Mesenchymal stem cell (in vitro differentiated cells and primary cell): ENCODE measurements at regions not wholly inside any gene's neighbourhood (a gene's known extent, or its start where the extent isn't known, plus 50 kb on each side); places are given as distances from the start of the nearest gene placed in this dataset.

Experiments used
- DNase-seq: peaks from one replicate; pipeline ENCODE4 v3.0.0-alpha.2; 2013
- H2AFZ ChIP-seq: one replicate; pipeline ENCODE4 v1.6.1; 2013; ENCODE audit warnings: low read depth, mild to moderate bottlenecking, control low read depth, inconsistent platforms, low read length, moderate library complexity
- H2AK5ac ChIP-seq: 2 replicates; pipeline ENCODE4 v1.6.1; 2013; ENCODE audit warnings: low read length, moderate library complexity, mild to moderate bottlenecking, inconsistent platforms; ENCODE audit not compliant: severe bottlenecking
- H2BK120ac ChIP-seq: one replicate; pipeline ENCODE4 v1.6.1; 2013; ENCODE audit warnings: low read depth, mild to moderate bottlenecking, inconsistent platforms, low read length, moderate library complexity
- H2BK12ac ChIP-seq, 2 experiments: one replicate each; pipeline ENCODE4 v1.6.1; 2013; ENCODE audit warnings: inconsistent platforms in 2 of 2, low read length in 2 of 2, mild to moderate bottlenecking in 2 of 2, moderate library complexity in 2 of 2, control low read depth in 1 of 2
- H2BK15ac ChIP-seq: one replicate; pipeline ENCODE4 v1.6.1; 2013; ENCODE audit warnings: mild to moderate bottlenecking, low read depth, inconsistent platforms; ENCODE audit not compliant: poor library complexity, severe bottlenecking
- H2BK5ac ChIP-seq: 2 replicates; pipeline ENCODE4 v1.6.1; 2013; ENCODE audit warnings: low read depth, mild to moderate bottlenecking, low read length, control low read depth, inconsistent platforms; ENCODE audit not compliant: poor library complexity, severe bottlenecking
- H3K14ac ChIP-seq, 2 experiments: one replicate each; pipeline ENCODE4 v1.6.1; 2013; ENCODE audit warnings: inconsistent platforms in 2 of 2, low read length in 2 of 2, control low read depth in 1 of 2, mild to moderate bottlenecking in 1 of 2, moderate library complexity in 1 of 2
- H3K18ac ChIP-seq, 2 experiments: one replicate each; pipeline ENCODE4 v1.6.1; 2013; ENCODE audit warnings: inconsistent platforms in 2 of 2, low read length in 2 of 2, control low read depth in 1 of 2, low read depth in 1 of 2, mild to moderate bottlenecking in 1 of 2
- H3K23ac ChIP-seq, 2 experiments: one replicate each; pipeline ENCODE4 v1.6.1; 2013; ENCODE audit warnings: inconsistent platforms in 2 of 2, low read length in 2 of 2, mild to moderate bottlenecking in 2 of 2, moderate library complexity in 2 of 2, control low read depth in 1 of 2
- H3K27ac ChIP-seq: 2 replicates; pipeline ENCODE4 v1.5.1; 2013; ENCODE audit warnings: mild to moderate bottlenecking, moderate library complexity, low read length, control low read depth, inconsistent platforms; ENCODE audit not compliant: poor library complexity, severe bottlenecking
- H3K27me3 ChIP-seq, 2 experiments: 2 replicates each; pipeline versions ENCODE4 v1.6.1 to v1.7.0; 2013; ENCODE audit warnings: low read length in 2 of 2, mild to moderate bottlenecking in 2 of 2, moderate library complexity in 2 of 2, control low read depth in 1 of 2, inconsistent platforms in 1 of 2; ENCODE audit not compliant: control insufficient read depth in 1 of 2, insufficient read depth in 1 of 2
- H3K36me3 ChIP-seq, 2 experiments: 2 replicates each; pipeline versions ENCODE4 v1.6.1 to v1.7.0; 2013; ENCODE audit warnings: low read length in 2 of 2, control low read depth in 1 of 2, inconsistent platforms in 1 of 2, low read depth in 1 of 2, mild to moderate bottlenecking in 1 of 2; ENCODE audit not compliant: insufficient read depth in 2 of 2, control insufficient read depth in 1 of 2
- H3K4ac ChIP-seq, 2 experiments: one replicate each; pipeline ENCODE4 v1.6.1; 2013; ENCODE audit warnings: inconsistent platforms in 2 of 2, low read length in 2 of 2, mild to moderate bottlenecking in 2 of 2, moderate library complexity in 2 of 2, control low read depth in 1 of 2, low read depth in 1 of 2
- H3K4me1 ChIP-seq: 2 replicates; pipeline ENCODE4 v1.6.1; 2013; ENCODE audit warnings: low read depth, low read length, control low read depth; ENCODE audit not compliant: control insufficient read depth, insufficient read depth
- H3K4me2 ChIP-seq: 2 replicates; pipeline ENCODE4 v1.6.1; 2013; ENCODE audit warnings: low read length, mild to moderate bottlenecking, inconsistent platforms; ENCODE audit not compliant: poor library complexity, severe bottlenecking
- H3K4me3 ChIP-seq, 2 experiments: 2 replicates each; pipeline versions ENCODE4 v1.5.1 to v1.7.0; 2013; ENCODE audit warnings: low read length in 2 of 2, mild to moderate bottlenecking in 2 of 2, control low read depth in 1 of 2, low read depth in 1 of 2; ENCODE audit not compliant: insufficient read depth in 1 of 2
- H3K79me1 ChIP-seq: replicated peaks from 2 replicates; pipeline ENCODE4 v1.6.1; 2013; ENCODE audit warnings: mild to moderate bottlenecking, control low read depth, low read length, inconsistent platforms; ENCODE audit not compliant: poor library complexity, severe bottlenecking
- H3K9ac ChIP-seq: 2 replicates; pipeline ENCODE4 v1.7.0; 2013; ENCODE audit warnings: mild to moderate bottlenecking, low read length, moderate library complexity
- H3K9me3 ChIP-seq: 2 replicates; pipeline ENCODE4 v1.7.0; 2013; ENCODE audit warnings: mild to moderate bottlenecking, low read length; ENCODE audit not compliant: control insufficient read depth
- H4K8ac ChIP-seq: one replicate; pipeline ENCODE4 v1.6.1; 2013; ENCODE audit warnings: inconsistent platforms, mild to moderate bottlenecking, low read length, moderate library complexity
- H4K91ac ChIP-seq: one replicate; pipeline ENCODE4 v1.6.1; 2013; ENCODE audit warnings: mild to moderate bottlenecking, low read length, inconsistent platforms
- WGBS: methylation state at CpG from one replicate; pipeline ENCODE4 v1.1.7; 2013; ENCODE audit warnings: mixed read lengths; 5-methylcytosine and 5-hydroxymethylcytosine counted together

DNA sequence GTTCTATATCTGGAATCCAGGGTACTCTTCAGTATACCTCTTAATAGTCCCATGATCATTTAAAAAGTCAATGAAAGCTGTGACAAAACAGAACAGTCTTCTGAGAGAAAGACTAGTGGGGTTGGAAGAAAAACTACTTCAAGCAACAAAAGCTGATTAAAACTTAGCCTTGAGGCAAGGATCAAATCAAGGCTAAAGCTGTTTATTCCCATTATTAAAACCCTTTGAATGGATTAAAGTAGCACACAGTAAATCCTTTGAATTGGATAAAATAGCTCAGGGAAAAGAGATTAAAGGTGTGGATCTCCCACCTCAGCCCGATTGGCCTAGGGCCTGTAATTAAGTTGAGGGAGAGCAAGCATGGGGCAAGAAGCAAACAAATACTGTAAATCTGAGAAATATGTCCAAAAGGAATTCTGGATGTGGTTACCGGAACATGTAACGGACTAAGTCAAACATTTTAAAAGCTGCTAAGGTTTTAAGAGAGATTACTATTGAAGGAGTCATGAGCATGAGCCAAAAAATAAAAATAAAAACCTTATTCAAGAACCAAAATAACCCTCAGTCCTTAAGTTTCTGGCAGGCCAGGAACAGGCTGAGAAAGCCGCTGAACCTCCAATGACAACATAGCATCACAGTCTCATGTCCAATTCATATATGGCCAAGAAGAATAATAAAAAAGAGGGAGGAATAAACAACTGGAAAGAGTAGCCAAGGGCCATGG, 257.3 kb upstream of the NEIL3 start:
- Histone ChIP-seq H3K27ac (no peak overlapping the region), H4K8ac (no peak overlapping the region), H2BK15ac (no peak overlapping the region), H3K9ac (no peak overlapping the region), H3K4ac (no peak overlapping the region), H3K27me3 (no peaks in the 10 kb centered on the region), H3K4me2 (no peak overlapping the region), H4K91ac (no peak overlapping the region), H3K14ac (no peak overlapping the region), H2BK5ac (no peak overlapping the region), H3K23ac (no peak overlapping the region), H2AFZ (no peak overlapping the region), H2AK5ac (no peak overlapping the region), H3K9me3 (no peaks in the 10 kb centered on the region), H3K79me1 (no peaks in the 10 kb centered on the region), H2BK12ac (no peak overlapping the region), H3K4me1 (no peaks in the 10 kb centered on the region), H2BK120ac (no peak overlapping the region), H3K36me3 (no peaks in the 10 kb centered on the region), H3K4me3 (no peak overlapping the region), H3K18ac (no peak overlapping the region)
- 85% methylated on average over 3 of the region's 4 CpGs for WGBS
- no peak for DNase-seq

DNA sequence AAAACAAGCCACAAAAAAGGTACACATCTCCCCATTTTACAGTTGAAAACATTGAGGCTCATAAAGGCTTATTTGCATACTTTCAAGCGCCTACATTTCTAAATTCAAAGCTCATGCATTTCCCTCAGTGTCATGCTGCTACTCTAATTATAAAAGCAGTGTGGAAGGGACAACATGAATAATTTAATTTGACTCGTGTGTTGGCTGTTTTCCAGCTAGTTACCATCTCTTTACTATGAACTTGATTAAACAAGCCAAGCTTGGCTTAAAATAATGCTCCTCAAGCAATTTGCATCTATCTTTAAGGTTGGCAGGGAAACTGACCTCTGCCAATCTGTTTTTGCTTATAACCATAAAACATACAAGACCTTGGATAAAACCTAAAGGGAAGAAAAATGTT, 252.5 kb upstream of the NEIL3 start:
- H4K8ac ChIP-seq, result no peak overlapping the region
- no peak overlapping the region for H3K4ac ChIP-seq
- H2BK15ac ChIP-seq, result no peak overlapping the region
- no peak overlapping the region for H4K91ac ChIP-seq
- H3K14ac ChIP-seq, result no peak overlapping the region
- no peak overlapping the region for H3K23ac ChIP-seq
- 65% methylated on average over 2 of the region's 2 CpGs for WGBS
- DNase-seq, result no peak
- no peak overlapping the region for H2BK5ac ChIP-seq
- no peak overlapping the region for H3K9ac ChIP-seq
- no peak overlapping the region for H2BK12ac ChIP-seq
- H2BK120ac ChIP-seq, result no peak overlapping the region
- no peak overlapping the region for H3K4me2 ChIP-seq
- H2AFZ ChIP-seq, result no peak overlapping the region
- no peak overlapping the region for H3K18ac ChIP-seq
- no peaks in the 10 kb centered on the region for H3K4me1 ChIP-seq
- H3K4me3 ChIP-seq, result no peak overlapping the region
- no peak overlapping the region for H2AK5ac ChIP-seq
- H3K9me3 ChIP-seq, result peaks cover 2% of the 10 kb centered on the region
- H3K27me3 ChIP-seq, result no peaks in the 10 kb centered on the region
- H3K27ac ChIP-seq, result no peak overlapping the region
- H3K36me3 ChIP-seq, result no peaks in the 10 kb centered on the region
- H3K79me1 ChIP-seq, result no peaks in the 10 kb centered on the region

DNA sequence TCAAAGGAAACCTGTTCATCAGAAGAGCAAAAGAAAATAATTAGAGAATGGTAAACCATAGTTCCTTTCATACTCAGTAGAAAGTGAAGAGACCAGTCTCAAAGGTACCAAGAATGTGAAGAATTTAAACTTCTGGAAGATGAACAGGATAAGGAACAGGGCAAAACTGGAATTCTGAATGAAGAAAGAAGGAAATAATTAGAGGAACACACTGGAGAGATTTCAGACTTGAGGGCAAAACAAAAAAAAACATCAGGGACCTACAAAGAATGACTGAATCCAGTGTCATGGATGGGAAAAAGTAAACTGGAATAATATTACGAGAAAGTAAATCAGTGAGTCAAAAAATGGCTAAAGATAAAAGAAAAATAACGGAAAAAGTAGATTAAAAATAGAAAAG, 245.6 kb upstream of the NEIL3 start:
- no peaks in the 10 kb centered on the region for H3K4me1 ChIP-seq
- no peak overlapping the region for H2AK5ac ChIP-seq
- DNase-seq, result no peak
- H3K4me3 ChIP-seq, result no peak overlapping the region
- no peak overlapping the region for H4K91ac ChIP-seq
- H3K4me2 ChIP-seq, result no peak overlapping the region
- H3K27me3 ChIP-seq, result no peaks in the 10 kb centered on the region
- WGBS, result 100% methylated on average over 1 of the region's 2 CpGs
- no peak overlapping the region for H4K8ac ChIP-seq
- H3K4ac ChIP-seq, result no peak overlapping the region
- H3K79me1 ChIP-seq, result no peaks in the 10 kb centered on the region
- no peaks in the 10 kb centered on the region for H3K36me3 ChIP-seq
- H3K27ac ChIP-seq, result no peak overlapping the region
- no peak overlapping the region for H3K23ac ChIP-seq
- H3K14ac ChIP-seq, result no peak overlapping the region
- no peak overlapping the region for H2BK120ac ChIP-seq
- H2BK15ac ChIP-seq, result no peak overlapping the region
- no peak overlapping the region for H3K9ac ChIP-seq
- no peak overlapping the region for H3K18ac ChIP-seq
- no peak overlapping the region for H2BK12ac ChIP-seq
- no peak overlapping the region for H2BK5ac ChIP-seq
- no peak overlapping the region for H2AFZ ChIP-seq
- H3K9me3 ChIP-seq, result no peaks in the 10 kb centered on the region

GRCh38 chr4:177064729-177065394, 244.8 kb upstream of the NEIL3 start:
- no peak for DNase-seq
- Histone ChIP-seq H3K4me1 (no peaks in the 10 kb centered on the region), H4K91ac (no peak overlapping the region), H3K9me3 (no peaks in the 10 kb centered on the region), H2AFZ (no peak overlapping the region), H3K18ac (no peak overlapping the region), H3K27me3 (no peaks in the 10 kb centered on the region), H3K23ac (no peak overlapping the region), H3K4ac (no peak overlapping the region), H3K4me3 (no peak overlapping the region), H2BK120ac (no peak overlapping the region), H2BK12ac (no peak overlapping the region), H3K79me1 (no peaks in the 10 kb centered on the region), H3K14ac (no peak overlapping the region), H3K9ac (no peak overlapping the region), H3K36me3 (no peaks in the 10 kb centered on the region), H3K27ac (no peak overlapping the region), H2BK15ac (no peak overlapping the region), H2AK5ac (no peak overlapping the region), H2BK5ac (no peak overlapping the region), H4K8ac (no peak overlapping the region), H3K4me2 (no peak overlapping the region)
- 92% methylated on average over 5 of the region's 5 CpGs for WGBS
